IPS-18a (cell line): ENCODE measurements at regions not wholly inside any gene's neighbourhood (a gene's known extent, or its start where the extent isn't known, plus 50 kb on each side); places are given as distances from the start of the nearest gene placed in this dataset.

Source experiments
- H3K27ac ChIP-seq: one replicate; pipeline ENCODE4 v1.5.1; 2013; ENCODE audit warnings: low read length
- H3K27me3 ChIP-seq: one replicate; pipeline ENCODE4 v1.6.1; 2013; ENCODE audit warnings: mild to moderate bottlenecking, low read length; ENCODE audit not compliant: control insufficient read depth, insufficient read depth
- H3K36me3 ChIP-seq: one replicate; pipeline ENCODE4 v1.6.1; 2013; ENCODE audit warnings: low read depth, low read length; ENCODE audit not compliant: control insufficient read depth
- H3K4me1 ChIP-seq: one replicate; pipeline ENCODE4 v1.6.1; 2013; ENCODE audit warnings: low read depth, low read length; ENCODE audit not compliant: control insufficient read depth
- H3K4me3 ChIP-seq: one replicate; pipeline ENCODE4 v1.5.1; 2013; ENCODE audit warnings: low read length
- H3K9ac ChIP-seq: one replicate; pipeline ENCODE4 v1.6.1; 2013; ENCODE audit warnings: mild to moderate bottlenecking, low read length, moderate library complexity
- H3K9me3 ChIP-seq: one replicate; pipeline ENCODE4 v1.6.1; 2013; ENCODE audit warnings: low read depth, low read length; ENCODE audit not compliant: control insufficient read depth

DNA sequence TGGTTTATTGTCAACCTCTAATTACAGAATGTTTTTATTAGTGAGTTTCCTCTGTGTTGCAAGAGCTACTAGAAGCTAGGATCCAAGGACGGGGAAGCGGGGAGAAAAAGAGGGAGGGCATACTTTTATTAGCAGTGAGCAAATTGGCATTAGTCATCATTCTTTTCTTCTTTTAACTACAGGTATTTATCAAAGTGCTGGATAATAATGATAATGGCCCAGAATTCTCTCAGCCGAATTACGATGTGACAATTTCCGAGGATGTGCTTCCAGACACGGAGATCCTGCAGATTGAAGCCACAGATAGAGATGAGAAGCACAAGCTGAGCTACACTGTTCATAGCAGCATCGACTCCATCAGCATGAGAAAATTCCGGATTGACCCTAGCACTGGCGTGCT, 179.7 kb upstream of the MTNR1B start:
- peaks cover 8% of the 10 kb centered on the region for H3K36me3 ChIP-seq
- peaks cover 25% of the 10 kb centered on the region for H3K4me1 ChIP-seq
- H3K9me3 ChIP-seq: no peaks in the 10 kb centered on the region
- no peak overlapping the region for H3K4me3 ChIP-seq
- H3K27ac ChIP-seq: no peak overlapping the region
- no peak overlapping the region for H3K9ac ChIP-seq
- no peaks in the 10 kb centered on the region for H3K27me3 ChIP-seq

DNA sequence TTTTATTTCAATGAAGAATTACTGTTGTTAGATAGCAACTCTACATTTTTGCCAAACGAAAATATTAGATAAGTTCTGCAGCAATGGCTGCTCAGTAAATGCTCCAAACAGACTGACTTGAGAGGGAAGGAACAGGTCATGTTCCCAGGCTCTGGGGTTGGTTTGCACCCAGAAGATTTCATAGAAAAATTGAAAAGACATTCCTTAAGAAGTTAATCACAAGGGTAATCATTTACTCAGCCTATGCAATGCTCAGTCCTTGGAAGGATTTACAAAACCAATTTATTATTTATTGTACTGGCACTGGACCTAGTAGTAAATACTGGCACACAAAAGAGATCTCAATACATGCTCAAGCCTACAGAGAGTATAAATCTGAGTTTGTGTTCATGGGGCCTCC, 179.1 kb upstream of the MTNR1B start:
- Histone ChIP-seq H3K9ac (no peak overlapping the region), H3K36me3 (peaks cover 8% of the 10 kb centered on the region), H3K27ac (no peak overlapping the region), H3K4me3 (no peak overlapping the region), H3K4me1 (peaks cover 28% of the 10 kb centered on the region), H3K9me3 (no peaks in the 10 kb centered on the region), H3K27me3 (no peaks in the 10 kb centered on the region)

DNA sequence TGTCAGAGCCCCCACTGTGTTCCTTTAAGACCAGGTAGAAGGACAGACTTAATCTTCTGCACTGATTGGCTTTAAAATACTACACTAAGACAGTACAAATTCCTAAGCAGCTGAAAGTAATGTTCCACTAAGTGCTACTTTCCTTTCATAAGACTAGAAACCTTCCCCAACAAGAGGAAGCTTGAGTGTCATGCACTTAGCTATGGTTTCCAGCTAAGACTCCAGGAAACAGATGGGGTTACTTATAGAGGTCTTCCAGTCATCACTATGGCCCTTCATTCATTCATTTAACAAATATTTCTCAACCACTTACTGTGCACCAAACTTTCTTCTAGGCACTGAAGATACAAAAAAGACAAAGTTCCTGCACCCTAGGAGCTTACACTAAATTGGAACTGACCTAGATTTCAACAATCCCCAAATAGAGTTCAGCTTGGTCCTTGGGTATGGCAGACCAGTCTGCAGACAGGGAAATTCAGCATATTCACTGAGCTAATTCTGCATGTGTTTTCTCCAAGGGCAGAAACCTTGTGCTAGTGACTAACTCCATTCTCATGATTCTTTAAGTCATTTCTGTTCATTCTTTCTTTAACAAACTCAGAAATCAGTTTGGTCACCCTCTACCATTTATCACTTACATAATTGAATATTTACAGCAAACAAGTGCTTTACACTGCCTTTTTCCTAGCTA, 178.4 kb upstream of the MTNR1B start:
- Histone ChIP-seq H3K9me3 (no peaks in the 10 kb centered on the region), H3K36me3 (peaks cover 8% of the 10 kb centered on the region), H3K9ac (no peak overlapping the region), H3K27ac (no peak overlapping the region), H3K4me1 (peaks cover 28% of the 10 kb centered on the region), H3K27me3 (no peaks in the 10 kb centered on the region), H3K4me3 (no peak overlapping the region)

DNA sequence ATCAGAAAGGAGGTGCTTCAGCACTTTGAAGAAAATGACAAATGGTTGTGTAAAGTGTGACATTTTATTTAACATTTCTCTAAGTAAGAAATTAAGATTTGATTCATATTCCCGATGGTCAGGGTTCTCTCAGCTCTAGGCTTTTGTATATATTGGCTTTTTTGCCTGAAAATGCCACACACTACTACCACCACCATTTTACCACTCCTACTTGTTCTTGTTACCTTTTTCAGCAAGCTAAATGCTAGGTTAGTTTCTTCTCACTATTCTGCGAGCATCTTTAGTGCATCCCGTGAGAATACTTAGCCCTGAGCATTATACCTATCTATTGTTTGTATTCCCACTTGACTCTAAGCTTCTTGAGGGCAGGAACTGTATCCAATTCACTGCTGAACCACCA, 177.6 kb upstream of the MTNR1B start:
- H3K36me3 ChIP-seq: peaks cover 8% of the 10 kb centered on the region
- no peak overlapping the region for H3K4me3 ChIP-seq

DNA sequence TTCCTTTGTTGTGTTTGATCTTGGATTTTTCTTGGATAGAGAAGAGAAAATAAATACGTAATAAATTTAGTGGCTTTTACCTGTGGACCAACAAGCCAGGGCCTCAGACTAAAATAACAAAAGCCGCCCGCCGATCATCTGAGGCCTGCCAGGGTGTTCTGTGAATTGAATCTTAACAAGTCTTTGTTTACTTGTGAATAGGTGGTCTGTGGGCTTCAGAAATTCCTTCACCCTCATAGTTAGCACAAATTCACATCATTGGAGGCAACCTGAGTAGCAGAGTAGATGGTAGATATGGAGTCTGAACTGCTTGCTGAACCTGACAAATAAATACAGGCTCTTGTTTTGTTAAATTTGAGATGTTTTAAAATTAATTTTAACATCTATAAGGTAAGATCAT, 176.3 kb upstream of the MTNR1B start:
- Histone ChIP-seq H3K4me1 (peaks cover 28% of the 10 kb centered on the region), H3K9me3 (no peaks in the 10 kb centered on the region), H3K27ac (no peak overlapping the region), H3K36me3 (peaks cover 11% of the 10 kb centered on the region), H3K4me3 (peak overlapping the region; percentile 46), H3K27me3 (no peaks in the 10 kb centered on the region), H3K9ac (no peak overlapping the region)

More for the DNA sequence above, 177.6 kb upstream of the MTNR1B start:
- no peak overlapping the region for H3K27ac ChIP-seq
- no peaks in the 10 kb centered on the region for H3K9me3 ChIP-seq
- peaks cover 28% of the 10 kb centered on the region for H3K4me1 ChIP-seq
- no peaks in the 10 kb centered on the region for H3K27me3 ChIP-seq
- H3K9ac ChIP-seq: no peak overlapping the region

DNA sequence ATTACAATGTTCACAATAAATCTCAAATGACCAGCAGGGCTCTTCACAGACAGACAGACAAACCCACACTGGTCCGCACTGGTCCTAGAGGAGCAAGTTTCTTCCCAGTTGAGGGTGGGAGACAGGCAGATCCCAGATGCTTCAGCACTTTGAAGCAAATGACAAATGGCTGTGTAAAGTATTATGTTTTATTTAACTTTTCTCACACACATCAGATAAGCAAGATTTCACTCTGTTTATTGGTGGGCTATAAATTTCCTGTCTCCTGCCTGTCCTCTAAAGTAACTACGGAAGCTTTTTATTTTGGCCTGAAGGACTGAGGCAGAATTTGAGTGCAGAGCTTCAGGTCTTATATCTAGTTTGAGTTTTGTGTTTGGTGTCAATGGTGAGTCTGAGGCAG, 174.7 kb upstream of the MTNR1B start:
- H3K9me3 ChIP-seq: no peaks in the 10 kb centered on the region
- H3K9ac ChIP-seq: no peak overlapping the region
- H3K27ac ChIP-seq: no peak overlapping the region
- H3K36me3 ChIP-seq: peaks cover 11% of the 10 kb centered on the region
- H3K4me3 ChIP-seq: no peak overlapping the region
- no peaks in the 10 kb centered on the region for H3K27me3 ChIP-seq
- peaks cover 28% of the 10 kb centered on the region for H3K4me1 ChIP-seq

DNA sequence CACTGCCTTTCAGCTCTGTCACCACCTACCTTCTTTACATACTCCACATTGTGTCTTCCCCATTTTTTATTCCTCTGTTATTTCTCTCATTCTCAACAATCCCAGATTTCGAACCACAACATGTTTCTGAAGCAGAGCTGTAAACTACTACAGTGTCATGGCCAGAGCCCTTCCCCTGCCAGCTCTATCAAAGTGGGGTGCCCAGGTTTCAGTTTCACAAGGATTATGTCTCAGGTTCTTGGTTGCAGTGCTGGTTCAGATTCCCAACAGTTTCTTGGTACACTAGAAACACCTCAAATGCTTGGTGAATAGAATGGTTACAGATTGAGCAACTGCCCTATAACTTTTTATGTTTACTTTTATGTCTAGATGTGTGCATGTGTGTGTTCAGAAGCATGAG, 172.7 kb upstream of the MTNR1B start:
- no peak overlapping the region for H3K4me3 ChIP-seq
- H3K36me3 ChIP-seq: peaks cover 4% of the 10 kb centered on the region
- H3K4me1 ChIP-seq: peaks cover 28% of the 10 kb centered on the region
- H3K27ac ChIP-seq: no peak overlapping the region
- no peaks in the 10 kb centered on the region for H3K9me3 ChIP-seq
- no peak overlapping the region for H3K9ac ChIP-seq
- no peaks in the 10 kb centered on the region for H3K27me3 ChIP-seq

DNA sequence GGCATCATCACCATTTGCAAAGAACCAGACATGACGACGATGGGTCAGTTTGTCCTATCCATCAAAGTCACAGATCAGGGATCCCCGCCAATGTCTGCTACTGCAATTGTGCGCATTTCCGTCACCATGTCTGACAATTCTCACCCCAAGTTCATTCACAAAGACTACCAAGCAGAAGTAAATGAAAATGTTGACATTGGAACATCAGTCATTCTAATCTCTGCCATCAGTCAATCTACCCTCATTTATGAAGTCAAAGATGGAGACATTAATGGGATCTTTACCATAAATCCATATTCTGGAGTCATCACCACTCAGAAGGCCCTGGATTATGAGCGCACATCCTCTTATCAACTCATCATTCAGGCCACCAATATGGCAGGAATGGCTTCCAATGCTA, 171.6 kb upstream of the MTNR1B start:
- Histone ChIP-seq H3K27me3 (no peaks in the 10 kb centered on the region), H3K9me3 (no peaks in the 10 kb centered on the region), H3K27ac (no peak overlapping the region), H3K4me1 (peaks cover 20% of the 10 kb centered on the region), H3K36me3 (peaks cover 4% of the 10 kb centered on the region), H3K9ac (no peak overlapping the region), H3K4me3 (no peak overlapping the region)

DNA sequence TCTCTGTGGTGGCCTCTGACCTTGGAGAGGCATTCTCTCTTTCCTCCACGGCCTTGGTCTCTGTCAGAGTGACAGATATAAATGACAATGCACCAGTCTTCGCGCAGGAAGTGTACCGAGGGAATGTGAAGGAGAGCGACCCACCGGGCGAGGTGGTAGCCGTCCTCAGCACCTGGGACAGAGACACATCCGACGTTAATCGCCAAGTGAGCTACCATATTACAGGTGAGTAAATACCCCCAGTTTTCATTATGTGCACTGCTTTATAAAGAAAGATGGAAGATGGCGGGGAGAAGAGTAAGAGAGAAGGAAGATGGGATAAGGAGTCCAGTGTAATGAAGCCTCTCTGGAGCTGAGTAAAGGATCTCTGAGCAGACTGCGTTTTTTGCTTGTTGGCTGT, 167.8 kb upstream of the MTNR1B start:
- no peaks in the 10 kb centered on the region for H3K27me3 ChIP-seq
- H3K27ac ChIP-seq: no peak overlapping the region
- no peaks in the 10 kb centered on the region for H3K9me3 ChIP-seq
- H3K4me3 ChIP-seq: no peak overlapping the region
- no peak overlapping the region for H3K9ac ChIP-seq
- H3K36me3 ChIP-seq: peaks cover 4% of the 10 kb centered on the region
- H3K4me1 ChIP-seq: peaks cover 8% of the 10 kb centered on the region

DNA sequence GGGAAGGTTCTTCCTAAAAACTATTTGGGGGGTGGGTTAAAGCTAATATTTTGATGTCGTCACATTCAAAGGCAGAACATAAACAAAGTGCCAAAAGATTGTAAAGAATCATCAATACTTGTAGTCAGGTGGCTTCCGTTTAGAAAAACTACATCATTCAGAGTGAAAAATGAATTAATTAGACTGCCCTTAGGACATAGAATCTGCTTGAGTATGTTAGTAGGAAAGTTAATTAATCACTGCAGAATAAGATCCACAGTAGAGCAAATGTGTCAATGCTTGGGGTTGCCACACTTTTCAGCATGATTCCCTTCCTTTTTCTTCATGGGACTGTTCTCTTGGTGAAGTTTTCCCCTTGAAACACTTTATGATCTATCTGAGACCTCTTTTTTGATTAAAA, 166.8 kb upstream of the MTNR1B start:
- Histone ChIP-seq H3K27ac (no peak overlapping the region), H3K4me1 (peaks cover 13% of the 10 kb centered on the region), H3K9me3 (no peaks in the 10 kb centered on the region), H3K9ac (no peak overlapping the region), H3K4me3 (no peak overlapping the region), H3K27me3 (no peaks in the 10 kb centered on the region), H3K36me3 (peaks cover 4% of the 10 kb centered on the region)

DNA sequence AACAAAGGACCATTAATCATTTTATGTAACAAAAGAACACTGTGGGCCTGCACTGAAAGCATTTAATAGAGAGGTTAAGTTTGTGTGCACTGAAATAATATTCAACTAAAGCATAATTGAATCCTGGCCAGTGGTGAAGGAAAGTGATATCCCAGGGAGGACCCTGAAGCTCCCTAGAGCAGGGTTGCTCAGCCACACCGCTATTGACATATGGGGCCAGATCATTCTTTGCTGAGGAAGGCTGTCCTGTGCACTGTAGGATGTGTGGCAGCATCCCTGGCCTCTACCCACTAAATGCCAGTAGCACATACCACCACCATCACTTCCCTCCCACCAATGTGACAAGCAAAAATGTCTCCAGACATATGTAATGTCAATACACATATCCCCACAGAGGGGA, 166.1 kb upstream of the MTNR1B start:
- Histone ChIP-seq H3K4me1 (peaks cover 13% of the 10 kb centered on the region), H3K9me3 (no peaks in the 10 kb centered on the region), H3K27me3 (no peaks in the 10 kb centered on the region), H3K4me3 (no peak overlapping the region), H3K27ac (no peak overlapping the region), H3K36me3 (no peaks in the 10 kb centered on the region), H3K9ac (no peak overlapping the region)

DNA sequence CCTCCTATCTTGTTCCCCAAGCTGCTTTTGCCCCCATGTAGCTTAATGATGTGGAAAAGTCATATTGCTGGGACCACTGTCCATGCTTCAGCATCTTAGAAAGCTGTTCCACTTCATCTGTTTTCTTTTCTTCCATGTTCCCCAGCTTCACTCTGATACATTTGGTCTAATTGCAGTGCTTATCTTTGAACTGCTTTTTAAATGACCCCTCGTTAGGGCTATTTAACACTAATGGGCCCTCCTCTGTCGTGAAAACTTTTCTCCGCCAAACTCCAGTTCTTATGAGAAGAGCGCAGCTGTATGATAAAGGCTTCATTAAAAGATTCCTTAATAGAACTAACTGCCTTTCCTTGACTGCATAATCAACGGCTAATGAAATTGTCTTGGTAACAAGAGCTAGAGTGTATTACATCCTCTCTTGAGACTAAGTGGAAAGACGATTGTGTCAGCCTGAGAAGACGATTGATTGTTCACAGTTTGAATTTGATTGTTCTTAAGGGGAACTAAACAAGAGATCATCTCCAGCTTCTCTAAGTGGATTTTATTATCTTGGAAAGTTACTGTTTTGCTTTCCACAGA, 165.0 kb upstream of the MTNR1B start:
- no peak overlapping the region for H3K27ac ChIP-seq
- H3K9me3 ChIP-seq: no peaks in the 10 kb centered on the region
- H3K27me3 ChIP-seq: no peaks in the 10 kb centered on the region
- H3K4me3 ChIP-seq: no peak overlapping the region
- peaks cover 18% of the 10 kb centered on the region for H3K4me1 ChIP-seq
- H3K36me3 ChIP-seq: no peaks in the 10 kb centered on the region
- H3K9ac ChIP-seq: no peak overlapping the region
